Stimulated activated CD4-positive, alpha-beta T cell treated with anti-CD3 and anti-CD28 coated beads, Interleukin-12 subunit alpha, Interleukin-12 subunit beta, amount 100 ng/mL, for 24 hours (primary cell): ENCODE measurements at regions not wholly inside any gene's neighbourhood (a gene's known extent, or its start where the extent isn't known, plus 50 kb on each side); places are given as distances from the start of the nearest gene placed in this dataset.

Source experiments
- DNase-seq, 2 experiments: peaks; one replicate each; pipeline ENCODE4 v3.0.0-alpha.2; 2020; ENCODE audit warnings: low read depth in 2 of 2

GRCh38 chr11:112751329-112751728, 209.9 kb upstream of the NCAM1 start:
- no peak for DNase-seq

- no peak for DNase-seq
These were observed 209.4 kb upstream of the NCAM1 start for GRCh38 chr11:112751772-112752171.

- DNase-seq, result no peak
These were observed 208.7 kb upstream of the NCAM1 start for GRCh38 chr11:112752563-112752962.

GRCh38 chr11:112753706-112754105, 207.5 kb upstream of the NCAM1 start:
- DNase-seq, result no peak

GRCh38 chr11:112759418-112759817, 201.8 kb upstream of the NCAM1 start:
- DNase-seq, result no peak

GRCh38 chr11:112760396-112761059, 200.7 kb upstream of the NCAM1 start:
- no peak for DNase-seq

GRCh38 chr11:112761911-112762706, 199.1 kb upstream of the NCAM1 start:
- no peak for DNase-seq

GRCh38 chr11:112762707-112763090, 198.5 kb upstream of the NCAM1 start:
- DNase-seq, result no peak

GRCh38 chr11:112765337-112765736, 195.9 kb upstream of the NCAM1 start:
- DNase-seq, result no peak

- DNase-seq, result no peak
These were observed 192.1 kb upstream of the NCAM1 start for GRCh38 chr11:112769170-112769569.

GRCh38 chr11:112769584-112769983, 191.6 kb upstream of the NCAM1 start:
- DNase-seq, result no peak

GRCh38 chr11:112770033-112770432, 191.2 kb upstream of the NCAM1 start:
- no peak for DNase-seq

GRCh38 chr11:112770487-112770886, 190.7 kb upstream of the NCAM1 start:
- no peak for DNase-seq

- DNase-seq, result no peak
These were observed 189.4 kb upstream of the NCAM1 start for GRCh38 chr11:112771851-112772250.

GRCh38 chr11:112773264-112773663, 188.0 kb upstream of the NCAM1 start:
- DNase-seq, result no peak

- DNase-seq, result no peak
These were observed 184.4 kb upstream of the NCAM1 start for GRCh38 chr11:112776834-112777233.

- DNase-seq, result no peak
These were observed 183.9 kb upstream of the NCAM1 start for GRCh38 chr11:112777283-112777751.

- DNase-seq, result no peak
These were observed 182.9 kb upstream of the NCAM1 start for GRCh38 chr11:112778091-112778876.

GRCh38 chr11:112778877-112779266, 182.3 kb upstream of the NCAM1 start:
- no peak for DNase-seq

GRCh38 chr11:112780351-112781087, 180.7 kb upstream of the NCAM1 start:
- DNase-seq, result no peak

GRCh38 chr11:112783945-112784322, 177.3 kb upstream of the NCAM1 start:
- DNase-seq, result no peak
